ENCODE measurements at regions not wholly inside any gene's neighbourhood (a gene's known extent, or its start where the extent isn't known, plus 50 kb on each side); places are given as distances from the start of the nearest gene placed in this dataset.

GRCh38 chr1:187513190-187513589 is 684.4 kb downstream of the PLA2G4A start:
- ChIA-PET CTCF (no interaction called here), POLR2A (no interaction called here)
- FAIRE-seq (no peak), DNase-seq (ENCODE audit: low read depth in 1 of 2, low spot score in 1 of 2) (peak in 1 of 2 experiments; percentile 32), ATAC-seq (no peak)
- peaks cover 11% of the 10 kb centered on the region; the same call in 1 of the 3 replicates for H3K4me1 ChIP-seq
- H3K9me3 ChIP-seq: no peaks in the 10 kb centered on the region
- H3K4me2 ChIP-seq: no peak overlapping the region
- H3K27ac ChIP-seq: no peak overlapping the region
- TF ChIP-seq USF2 (IDR thresholded peaks at IDR 0.05): peak; percentile 60
- no peak for TF ChIP-seq FOXS1 (CRISPR knock-in tag; IDR thresholded peaks at IDR 0.05)
- no peak overlapping the region for H3K4me3 ChIP-seq
- whole genome bisulfite sequencing (ENCODE audit: missing lambda C conversion rate): 66% methylated on average over 5 of the region's 5 CpGs

GRCh38 chr1:187514110-187514509 is 685.4 kb downstream of the PLA2G4A start:
- peaks cover 7% of the 10 kb centered on the region; the same call in 1 of the 3 replicates for H3K4me1 ChIP-seq
- H3K4me3 ChIP-seq: no peak overlapping the region
- no peaks in the 10 kb centered on the region for H3K9me3 ChIP-seq
- POLR2A ChIA-PET: no interaction called here
- DNase-seq (ENCODE audit: low read depth in 1 of 2, low spot score in 1 of 2) (no peak), ATAC-seq (no peak), FAIRE-seq (no peak)
- H3K4me2 ChIP-seq: no peak overlapping the region
- TF ChIP-seq ZSCAN20 (CRISPR knock-in tag; IDR thresholded peaks at IDR 0.05) (no peak), MAZ (IDR thresholded peaks at IDR 0.05; ENCODE audit: borderline replicate concordance, low read depth, low read length) (no peak), NFE2L2 (conservative IDR thresholded peaks at IDR 0.05; ENCODE audit: low read length) (no peak), PBX3 (IDR thresholded peaks at IDR 0.05) (no peak), POLR2AphosphoS2 (conservative IDR thresholded peaks at IDR 0.05; ENCODE audit: low read length) (no peak), EHMT2 (IDR thresholded peaks at IDR 0.05; ENCODE audit: low read depth) (no peak), HOXB5 (CRISPR knock-in tag; IDR thresholded peaks at IDR 0.05) (no peak), FOSL2 (IDR thresholded peaks at IDR 0.05) (no peak), FOSL2 (CRISPR knock-in tag; IDR thresholded peaks at IDR 0.05) (no peak), SREBF2 (IDR thresholded peaks at IDR 0.05) (no peak)
- H3K27ac ChIP-seq: no peak overlapping the region
- CTCF ChIA-PET: no interaction called here
- 60% methylated on average over 3 of the region's 3 CpGs for WGBS (ENCODE audit: missing lambda C conversion rate)

GRCh38 chr1:187516874-187517273 is 688.1 kb downstream of the PLA2G4A start:
- Histone ChIP-seq H3K4me3 (no peak overlapping the region), H3K4me1 (no peaks in the 10 kb centered on the region), H3K27ac (no peak overlapping the region), H3K9me3 (no peaks in the 10 kb centered on the region), H3K4me2 (no peak overlapping the region)
- TF ChIP-seq JUNB (IDR thresholded peaks at IDR 0.05): no peak
- TF ChIP-seq RAD21 (conservative IDR thresholded peaks at IDR 0.05 in 1 of 2, IDR thresholded peaks at IDR 0.05 in 1 of 2): no peak
- no peak for TF ChIP-seq NR3C1 (IDR thresholded peaks at IDR 0.05)
- no peak for TF ChIP-seq ZC3H11A (IDR thresholded peaks at IDR 0.05)
- TF ChIP-seq POLR2A (IDR thresholded peaks at IDR 0.05; ENCODE audit: low read length): no peak
- TF ChIP-seq ELK1 (IDR thresholded peaks at IDR 0.05; ENCODE audit: low read depth, low read length): no peak
- no peak for TF ChIP-seq NFE2L2 (conservative IDR thresholded peaks at IDR 0.05; ENCODE audit: low read length)
- no peak for TF ChIP-seq BCL3 (IDR thresholded peaks at IDR 0.05)
- TF ChIP-seq ATOH8 (CRISPR knock-in tag; IDR thresholded peaks at IDR 0.05; ENCODE audit: low read depth): no peak
- no peak for TF ChIP-seq HMGXB4 (CRISPR knock-in tag; IDR thresholded peaks at IDR 0.05; ENCODE audit: borderline replicate concordance)
- TF ChIP-seq HEYL (CRISPR knock-in tag; IDR thresholded peaks at IDR 0.05): no peak
- no peak for TF ChIP-seq HOXB13 (CRISPR knock-in tag; IDR thresholded peaks at IDR 0.05; ENCODE audit: low read depth)
- no peak for TF ChIP-seq EHF (CRISPR knock-in tag; IDR thresholded peaks at IDR 0.05)
- TF ChIP-seq POLR2AphosphoS2 (conservative IDR thresholded peaks at IDR 0.05; ENCODE audit: low read length): no peak
- ChIA-PET POLR2A (no interaction called here), CTCF (no interaction called here)
- FAIRE-seq: no peak
- WGBS (ENCODE audit: missing lambda C conversion rate): 0% methylated on average over 1 of the region's 1 CpG
- DNase-seq (ENCODE audit: low read depth in 1 of 2, low spot score in 1 of 2): no peak
- no peak for ATAC-seq

All from A549 (cell line).